ENCODE measurements at regions not wholly inside any gene's neighbourhood (a gene's known extent, or its start where the extent isn't known, plus 50 kb on each side); places are given as distances from the start of the nearest gene placed in this dataset.

- DNase-seq, result no peak
Observed at GRCh38 chr13:70469077-70469476, 360.8 kb upstream of the KLHL1 start.

GRCh38 chr13:70457474-70457873 is 349.2 kb upstream of the KLHL1 start:
- DNase-seq, result no peak

GRCh38 chr13:70448820-70449219 is 340.6 kb upstream of the KLHL1 start:
- no peak for DNase-seq

GRCh38 chr13:70432276-70432805 is 324.1 kb upstream of the KLHL1 start:
- no peak for DNase-seq

- DNase-seq, result no peak
Observed at GRCh38 chr13:70430256-70430655, 322.0 kb upstream of the KLHL1 start.

- DNase-seq, result no peak
Observed at GRCh38 chr13:70424928-70425327, 316.7 kb upstream of the KLHL1 start.

- no peak for DNase-seq
Observed at GRCh38 chr13:70424428-70424827, 316.2 kb upstream of the KLHL1 start.

- DNase-seq, result no peak
Observed at GRCh38 chr13:70415136-70415535, 306.9 kb upstream of the KLHL1 start.

- no peak for DNase-seq
Observed at GRCh38 chr13:70408865-70409264, 300.6 kb upstream of the KLHL1 start.

GRCh38 chr13:70407486-70407885 is 299.2 kb upstream of the KLHL1 start:
- DNase-seq, result no peak

GRCh38 chr13:70405266-70405665 is 297.0 kb upstream of the KLHL1 start:
- no peak for DNase-seq

- no peak for DNase-seq
Observed at GRCh38 chr13:70394031-70394548, 285.8 kb upstream of the KLHL1 start.

GRCh38 chr13:70391678-70392077 is 283.4 kb upstream of the KLHL1 start:
- no peak for DNase-seq

- no peak for DNase-seq
Observed at GRCh38 chr13:70390968-70391367, 282.7 kb upstream of the KLHL1 start.

- DNase-seq, result no peak
Observed at GRCh38 chr13:70390064-70390463, 281.8 kb upstream of the KLHL1 start.

GRCh38 chr13:70388935-70389334 is 280.7 kb upstream of the KLHL1 start:
- no peak for DNase-seq

GRCh38 chr13:70386919-70387318 is 278.7 kb upstream of the KLHL1 start:
- DNase-seq, result no peak

- DNase-seq, result no peak
Observed at GRCh38 chr13:70385852-70386251, 277.6 kb upstream of the KLHL1 start.

- no peak for DNase-seq
Observed at GRCh38 chr13:70384156-70384555, 275.9 kb upstream of the KLHL1 start.

- DNase-seq, result no peak
Observed at GRCh38 chr13:70380809-70381208, 272.6 kb upstream of the KLHL1 start.

GRCh38 chr13:70375718-70376117 is 267.5 kb upstream of the KLHL1 start:
- no peak for DNase-seq

GRCh38 chr13:70370924-70371323 is 262.7 kb upstream of the KLHL1 start:
- DNase-seq, result no peak

- no peak for DNase-seq
Observed at GRCh38 chr13:70366720-70367119, 258.5 kb upstream of the KLHL1 start.

GRCh38 chr13:70363991-70364390 is 255.7 kb upstream of the KLHL1 start:
- no peak for DNase-seq

GRCh38 chr13:70362820-70363570 is 254.7 kb upstream of the KLHL1 start:
- no peak for DNase-seq

All from MV-4-11 (cell line).